ENCODE measurements at regions not wholly inside any gene's neighbourhood (a gene's known extent, or its start where the extent isn't known, plus 50 kb on each side); places are given as distances from the start of the nearest gene placed in this dataset.

- TF ChIP-seq POLR2A (IDR thresholded peaks at IDR 0.05) (no peak), CTCF (IDR thresholded peaks at IDR 0.05) (no peak)
These were observed 72.2 kb upstream of the THUMPD2 start for GRCh38 chr2:39851251-39851650.
